GM21529 (cell line): ENCODE measurements at regions not wholly inside any gene's neighbourhood (a gene's known extent, or its start where the extent isn't known, plus 50 kb on each side); places are given as distances from the start of the nearest gene placed in this dataset.
A peak's percentile ranks its signal among the peaks of the same experiment; 100 is the strongest.

ENCODE experiments used
- ATAC-seq: cut with Tn5 transposase; IDR thresholded peaks from one replicate; pipeline ENCODE4 v1.9.1; 2021; ENCODE audit not compliant: unreplicated experiment

DNA sequence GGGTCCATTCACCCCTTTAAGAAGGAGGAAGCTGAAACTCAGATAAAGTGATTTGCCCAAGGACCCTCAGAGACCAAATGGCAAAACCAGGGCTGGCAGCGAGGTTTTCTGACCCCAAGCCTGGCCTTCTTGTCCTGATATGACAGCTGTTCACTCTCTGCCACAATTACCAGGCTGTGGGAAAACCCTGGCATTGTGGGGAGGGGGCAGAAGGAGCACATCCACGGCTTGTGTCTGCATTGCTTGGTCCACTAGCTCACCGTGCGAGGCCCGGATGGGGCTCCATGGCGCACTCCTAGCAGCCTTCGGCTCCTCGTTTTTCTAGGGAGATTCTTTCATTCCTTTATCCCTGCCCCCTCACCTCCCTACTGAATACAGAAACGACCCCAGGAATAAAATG is 143.4 kb upstream of the SIX2 start:
- no peak for ATAC-seq

DNA sequence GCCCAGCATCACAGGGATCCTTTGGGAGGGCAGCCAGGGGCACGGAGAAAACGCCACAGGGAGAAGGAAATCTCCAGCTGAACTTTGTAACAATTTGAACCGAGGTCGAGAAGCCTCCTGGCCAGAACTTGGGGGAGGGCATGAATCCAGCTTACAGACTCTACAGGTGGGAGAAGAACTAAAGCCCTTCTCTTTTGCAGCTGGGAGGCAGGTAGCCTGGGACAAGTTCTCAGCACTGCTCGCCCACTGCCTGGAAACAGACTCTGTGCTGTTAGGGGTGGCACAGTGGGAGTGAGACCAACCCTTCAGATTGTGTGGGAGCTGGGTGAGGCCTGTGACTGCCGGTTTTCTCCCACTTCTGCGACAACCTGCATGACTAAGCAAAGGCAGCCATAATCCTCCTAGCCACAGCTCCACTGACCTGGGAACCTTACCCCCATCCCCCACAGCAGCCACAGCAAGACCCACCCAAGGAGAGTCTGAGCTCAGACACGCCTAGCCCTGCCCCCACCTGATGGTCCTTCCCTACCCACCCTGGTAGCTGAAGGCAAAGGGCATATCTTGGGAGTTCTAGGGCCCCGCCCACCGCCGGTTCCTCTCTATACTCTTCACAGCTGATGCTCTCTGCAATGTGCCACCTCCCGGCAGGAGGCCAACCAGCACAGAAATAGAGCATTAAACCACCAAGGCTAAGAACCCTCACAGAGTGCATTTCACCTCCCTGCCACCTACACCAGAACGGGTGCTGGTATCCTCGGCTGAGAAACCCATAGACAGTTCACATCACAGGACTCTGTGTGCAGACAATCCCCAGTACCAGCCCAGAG is 136.0 kb upstream of the SIX2 start:
- no peak for ATAC-seq

DNA sequence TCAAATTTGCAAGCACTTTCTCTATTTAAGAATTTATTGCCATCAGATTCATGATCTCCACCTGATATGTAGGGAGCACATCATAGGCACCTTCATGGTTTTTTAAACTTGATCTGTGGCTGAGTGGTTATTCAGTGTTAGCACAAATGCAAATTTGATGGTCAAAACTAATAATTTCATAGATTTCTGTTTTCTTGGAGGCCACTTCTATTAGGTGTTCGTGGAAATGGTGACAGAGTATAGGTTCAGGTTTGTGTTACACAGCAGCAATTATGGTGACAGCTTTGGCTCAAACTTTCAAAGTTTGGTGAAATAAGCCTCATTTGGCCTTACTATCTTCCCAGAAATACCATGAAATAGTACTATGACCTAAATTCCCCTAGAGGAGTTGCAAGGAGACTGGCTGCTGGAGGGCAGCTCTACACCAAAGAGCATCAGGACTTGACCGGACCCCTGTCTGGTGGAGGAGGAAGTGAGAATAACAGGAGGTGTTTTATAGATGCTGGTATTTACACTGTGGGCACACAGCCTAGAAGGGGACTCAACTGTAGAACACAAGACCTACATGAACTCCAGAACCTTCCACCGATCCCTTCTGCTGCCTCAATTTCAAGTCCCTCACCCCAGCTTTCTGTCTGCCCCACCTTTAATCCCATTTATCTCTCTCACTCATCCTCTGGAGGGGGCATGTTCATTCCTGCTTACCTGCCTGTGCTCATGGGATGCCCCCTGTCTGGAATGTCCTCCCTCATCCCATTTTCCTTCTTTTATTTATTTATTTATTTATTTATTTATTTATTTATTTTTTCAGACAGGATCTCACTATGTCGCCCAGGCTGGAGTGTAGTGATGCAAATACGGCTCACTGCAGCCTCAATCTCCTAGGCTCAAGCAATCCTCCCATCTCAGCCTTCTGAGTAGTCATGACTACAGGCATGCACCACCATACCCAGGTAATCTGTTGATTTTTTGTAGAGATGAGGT is 132.9 kb upstream of the SIX2 start:
- no peak for ATAC-seq

DNA sequence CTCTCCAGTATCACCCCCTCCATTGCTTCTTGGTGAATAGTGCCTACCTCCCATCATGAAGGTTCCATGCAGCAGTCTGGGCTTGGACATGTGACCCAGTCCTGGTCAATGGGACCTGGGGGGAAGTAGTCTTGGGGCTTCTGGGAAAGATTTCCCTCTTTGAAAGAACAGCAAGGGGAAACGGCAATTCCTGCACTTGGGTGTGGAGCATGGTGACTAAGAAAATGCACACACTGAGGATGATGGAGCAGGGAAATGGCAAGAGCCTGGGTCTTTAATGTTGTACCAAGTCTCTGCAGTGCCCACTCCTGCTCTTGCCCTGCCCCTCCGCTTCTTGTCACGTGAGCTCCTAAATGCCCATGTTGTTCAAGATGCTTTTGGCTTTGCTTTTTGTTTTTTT is 131.4 kb upstream of the SIX2 start:
- no peak for ATAC-seq

DNA sequence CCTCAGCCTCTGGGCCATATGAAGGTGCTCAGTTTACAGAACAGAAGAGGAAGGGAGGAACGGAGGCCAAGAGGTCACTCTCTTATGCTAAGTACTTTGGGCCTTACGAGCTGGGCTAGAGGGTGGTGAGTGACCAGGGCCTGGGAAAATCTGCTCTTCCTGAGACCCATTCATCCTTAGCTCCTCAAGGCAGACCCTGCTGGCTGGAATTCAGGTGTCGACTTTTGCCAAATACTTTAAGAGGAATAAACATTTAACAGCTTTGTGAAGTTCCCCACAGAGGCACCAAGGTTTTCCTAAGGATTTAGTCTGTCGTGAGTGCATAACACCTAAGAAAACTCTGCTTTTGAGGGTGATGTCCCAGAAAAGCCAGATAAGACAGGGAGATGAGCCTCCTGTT is 129.7 kb upstream of the SIX2 start:
- ATAC-seq: no peak

DNA sequence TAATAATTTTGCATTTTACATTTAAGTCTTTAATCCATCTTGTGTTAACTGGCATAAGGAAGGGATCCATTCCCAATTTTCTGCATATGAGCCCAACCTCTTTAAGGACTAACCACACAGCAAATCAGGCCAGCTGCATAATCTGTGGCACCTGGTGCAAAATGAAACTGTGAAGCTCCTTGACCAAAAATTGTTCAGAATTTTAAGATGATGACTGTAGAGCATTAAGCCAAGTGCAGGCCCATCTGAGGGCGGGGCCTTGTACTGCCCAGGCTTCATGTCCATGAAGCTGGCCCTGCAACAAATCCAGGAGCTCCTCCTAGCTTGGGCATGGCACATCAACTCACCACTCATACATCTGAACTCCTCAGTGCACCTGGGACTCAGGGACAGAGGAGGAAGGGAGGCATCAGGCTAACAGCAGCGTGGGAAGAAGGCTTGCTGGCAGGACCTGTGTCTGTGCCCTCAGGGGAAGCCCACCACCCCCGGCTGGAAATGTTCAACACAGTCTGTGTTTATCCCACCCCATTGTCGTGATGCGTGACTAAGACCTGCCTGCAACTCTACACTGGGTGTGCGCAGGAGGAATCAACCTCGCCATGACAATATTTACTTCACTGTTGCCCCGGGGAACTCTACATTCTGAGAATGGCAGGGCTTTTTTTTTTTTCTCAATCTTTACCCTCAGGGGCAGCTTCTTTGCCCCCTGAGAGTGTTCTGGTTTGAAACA is 128.9 kb upstream of the SIX2 start:
- ATAC-seq: no peak

DNA sequence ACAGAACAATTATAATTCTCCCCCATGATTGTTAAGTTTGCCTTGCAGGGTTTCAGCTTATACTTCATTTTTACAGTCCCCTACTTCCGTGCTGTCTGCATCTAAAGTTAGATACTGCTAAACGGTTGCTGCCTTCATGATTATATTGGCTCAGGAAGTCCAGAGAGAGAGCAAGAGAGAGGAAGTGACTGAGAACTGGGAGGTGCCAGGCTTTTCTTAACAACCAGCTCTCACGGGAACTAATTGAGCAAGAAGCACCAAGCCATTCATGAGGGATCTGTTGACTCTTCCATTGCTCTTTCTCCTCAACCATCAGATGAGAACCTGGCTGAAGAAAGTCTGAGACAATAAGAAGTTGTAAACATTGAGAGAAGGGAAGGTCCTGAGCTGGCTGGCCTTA is 125.5 kb upstream of the SIX2 start:
- ATAC-seq: no peak

DNA sequence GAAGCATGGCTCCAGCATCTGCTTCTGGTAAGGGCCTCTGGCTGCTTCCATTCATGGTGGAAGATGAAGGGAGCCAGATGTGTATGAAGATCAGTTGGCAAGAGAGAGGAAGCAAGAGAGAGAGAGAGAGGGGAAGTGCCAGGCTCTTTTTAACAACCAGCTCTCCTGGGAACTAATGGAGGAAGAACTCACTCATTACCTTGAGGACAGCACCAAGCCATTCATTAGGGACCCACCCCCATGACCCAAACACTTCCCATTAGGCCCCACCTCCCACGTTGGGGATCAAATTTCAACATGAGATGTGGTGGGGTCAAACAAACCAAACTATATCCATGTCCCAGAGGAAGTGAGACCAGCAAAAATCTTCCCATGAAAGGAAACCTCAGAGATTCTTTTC is 124.8 kb upstream of the SIX2 start:
- ATAC-seq: no peak

DNA sequence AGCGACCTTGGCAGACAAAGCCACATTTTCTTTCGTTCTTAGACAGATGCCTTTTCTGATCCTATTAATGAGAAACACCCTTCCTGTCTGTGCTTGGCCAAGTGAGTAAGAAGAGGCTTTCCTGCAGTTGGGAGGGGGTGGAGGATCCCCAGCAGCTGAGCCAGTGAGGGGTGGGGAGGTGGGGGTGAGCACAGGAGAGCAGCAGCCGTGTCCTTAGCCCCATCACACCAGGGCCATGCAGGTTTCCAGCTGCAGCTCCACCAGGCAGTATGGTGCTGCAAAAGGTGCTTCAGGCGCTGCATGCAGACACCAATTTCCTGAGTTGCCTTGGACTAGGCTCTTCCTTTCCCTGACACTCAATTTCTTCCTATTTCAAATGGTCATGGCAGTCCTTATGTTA is 123.3 kb upstream of the SIX2 start:
- peak; percentile 74 for ATAC-seq

DNA sequence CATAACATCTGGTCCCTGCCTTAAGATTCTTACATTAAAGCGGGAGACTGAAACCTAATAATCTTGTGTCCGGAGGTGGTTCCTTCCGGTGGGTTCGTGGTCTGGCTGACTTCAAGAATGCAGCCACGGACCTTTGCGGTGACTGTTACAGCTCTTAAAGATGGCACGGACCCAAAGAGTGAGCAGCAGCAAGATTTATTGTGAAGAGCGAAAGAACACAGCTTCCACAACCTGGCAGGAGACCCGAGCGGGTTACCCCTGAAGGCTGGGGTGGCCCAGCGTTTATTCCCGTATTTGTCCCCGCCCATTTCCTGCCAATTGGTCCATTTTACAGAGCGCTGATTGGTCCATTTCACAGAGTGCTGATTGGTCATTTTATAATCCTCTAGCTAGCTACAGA is 122.3 kb upstream of the SIX2 start:
- no peak for ATAC-seq

DNA sequence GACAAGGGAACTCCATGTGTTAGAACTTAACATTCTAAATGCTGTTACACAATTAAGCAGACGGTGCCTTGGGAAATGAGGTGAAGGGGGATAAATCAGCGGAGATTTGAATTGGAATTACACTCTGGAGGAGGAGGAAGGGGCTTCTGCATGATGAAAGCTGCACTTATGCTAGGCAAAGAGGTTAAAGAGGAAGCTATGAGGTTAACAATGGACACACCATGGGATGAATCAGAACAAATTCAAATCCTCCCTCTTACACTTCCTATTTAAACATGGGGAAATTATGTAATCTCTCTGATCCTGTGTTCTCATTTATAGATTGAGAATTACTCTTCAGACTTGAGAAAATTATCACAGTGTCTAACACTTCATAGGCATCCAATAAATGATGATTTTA is 121.5 kb upstream of the SIX2 start:
- no peak for ATAC-seq

DNA sequence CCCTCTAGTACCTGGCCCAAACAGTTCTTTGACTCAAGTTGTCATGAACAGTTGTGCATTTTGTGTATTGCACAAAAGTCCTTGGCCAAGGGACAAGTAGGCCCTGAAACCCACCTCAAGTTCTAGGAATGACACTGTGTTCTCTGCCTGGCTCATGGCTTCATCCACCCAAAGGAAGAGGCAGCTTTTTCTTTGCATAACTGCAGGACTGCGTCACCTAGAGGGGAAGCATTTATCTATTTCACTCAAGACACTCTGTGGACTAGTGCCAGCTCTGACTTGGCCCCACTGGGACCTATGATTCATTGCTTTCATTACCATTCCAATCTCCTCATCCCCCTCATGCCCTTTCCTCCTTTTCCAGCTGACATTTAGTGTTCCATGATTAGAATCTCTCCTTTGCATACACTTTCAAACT is 119.3 kb upstream of the SIX2 start:
- no peak for ATAC-seq

DNA sequence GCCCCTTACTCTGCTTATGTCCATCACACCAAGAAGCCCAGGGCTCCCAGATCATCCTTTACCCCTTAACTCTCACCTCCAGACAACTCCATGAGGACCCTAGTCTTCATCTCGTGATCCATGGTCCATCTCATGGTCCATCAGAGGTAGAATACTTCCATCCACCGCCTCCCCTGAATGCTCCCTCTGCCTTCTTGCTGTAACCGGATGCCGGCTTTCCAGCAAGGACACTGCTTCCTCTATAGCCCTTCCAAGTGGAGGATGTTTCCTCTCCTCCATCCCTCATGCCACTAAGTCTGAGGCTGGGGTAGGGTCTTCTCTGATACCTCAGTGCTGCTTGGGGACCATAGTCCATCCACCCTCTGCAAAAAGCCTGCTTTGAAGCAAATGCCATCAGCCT is 118.6 kb upstream of the SIX2 start:
- no peak for ATAC-seq

DNA sequence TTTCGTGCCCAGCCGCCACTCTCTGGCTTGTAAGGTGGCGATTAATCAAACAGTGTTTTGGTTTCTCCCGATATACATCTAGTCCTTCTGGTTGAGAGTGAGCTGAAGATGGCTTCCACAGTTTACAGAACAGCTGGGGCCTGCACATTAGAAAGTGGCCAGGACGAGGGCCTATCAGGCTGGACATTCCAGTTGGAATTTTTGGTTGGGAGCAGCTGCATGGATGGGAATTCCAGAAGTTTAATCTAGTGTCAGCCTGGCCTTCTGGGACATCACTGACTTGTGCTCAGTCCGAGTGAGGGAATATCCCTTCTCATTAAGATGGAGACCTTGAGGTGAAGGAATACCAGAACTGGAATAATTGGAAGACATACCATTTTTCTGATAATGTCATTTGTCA is 118.1 kb upstream of the SIX2 start:
- no peak for ATAC-seq

DNA sequence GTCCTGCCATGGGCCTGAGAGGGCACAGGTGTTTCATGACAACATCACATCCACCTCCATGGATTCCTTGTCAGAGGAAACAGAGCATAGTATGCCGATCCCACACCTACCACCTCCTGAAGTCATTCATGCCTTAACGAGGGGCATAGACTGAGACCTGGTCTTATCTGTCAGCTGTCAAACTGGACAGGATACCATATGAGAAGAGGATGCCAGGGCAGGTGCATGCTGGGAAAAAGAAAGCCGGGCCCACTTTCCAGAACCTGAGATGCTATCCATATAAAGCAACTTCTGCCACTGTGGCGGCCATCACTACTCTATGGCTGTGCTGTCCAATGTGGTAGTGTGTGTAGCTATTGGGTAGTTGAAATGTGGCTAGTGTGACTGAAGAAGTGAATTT is 116.0 kb upstream of the SIX2 start:
- no peak for ATAC-seq

DNA sequence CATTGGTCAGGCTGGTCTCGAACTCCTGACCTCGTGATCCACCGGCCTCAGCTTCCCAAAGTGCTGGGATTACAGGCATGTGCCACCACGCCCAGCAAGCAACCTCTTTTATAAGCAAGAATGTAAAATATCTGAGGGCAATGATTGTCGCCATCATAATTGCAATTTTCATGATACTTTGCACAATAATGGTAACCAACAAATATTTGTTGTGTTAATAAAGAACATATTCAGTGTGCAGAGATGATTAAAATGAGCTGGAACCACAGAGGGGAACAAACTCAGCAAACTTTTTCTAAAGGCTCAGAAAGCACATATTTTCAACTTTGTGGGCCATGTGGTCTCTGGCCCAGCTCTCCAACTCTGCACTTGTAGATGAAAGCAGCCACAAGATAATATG is 115.2 kb upstream of the SIX2 start:
- no peak for ATAC-seq

DNA sequence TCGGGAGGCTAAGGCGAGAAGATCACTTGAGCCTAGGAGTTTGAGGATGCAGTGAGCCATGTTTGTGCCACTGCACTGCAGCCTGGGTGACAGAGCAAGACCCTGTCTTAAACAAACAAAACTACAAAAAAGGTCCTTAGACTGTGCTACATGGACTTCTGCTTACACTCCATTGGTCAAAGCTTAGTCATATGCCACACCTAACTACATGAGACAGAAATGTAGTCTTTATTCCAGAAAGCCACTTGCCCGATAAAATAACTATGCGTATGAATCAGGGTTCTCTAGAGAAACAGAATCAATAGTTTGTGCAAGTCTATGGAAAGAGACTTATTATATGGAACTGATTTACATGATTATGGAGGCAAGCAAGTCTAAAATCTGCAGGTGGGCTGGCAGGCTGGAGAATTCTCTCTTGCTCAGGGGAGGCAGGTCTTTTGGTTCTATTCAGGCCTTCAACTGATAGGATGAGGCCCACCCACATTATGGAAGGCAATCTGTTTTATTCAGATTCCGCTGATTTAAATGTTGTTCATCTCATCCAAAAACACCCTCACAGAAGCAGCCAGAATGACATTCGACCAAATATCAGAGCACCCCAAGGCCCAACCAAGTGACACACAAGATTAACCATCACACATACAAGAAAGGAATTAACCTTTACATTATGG is 114.4 kb upstream of the SIX2 start:
- no peak for ATAC-seq

DNA sequence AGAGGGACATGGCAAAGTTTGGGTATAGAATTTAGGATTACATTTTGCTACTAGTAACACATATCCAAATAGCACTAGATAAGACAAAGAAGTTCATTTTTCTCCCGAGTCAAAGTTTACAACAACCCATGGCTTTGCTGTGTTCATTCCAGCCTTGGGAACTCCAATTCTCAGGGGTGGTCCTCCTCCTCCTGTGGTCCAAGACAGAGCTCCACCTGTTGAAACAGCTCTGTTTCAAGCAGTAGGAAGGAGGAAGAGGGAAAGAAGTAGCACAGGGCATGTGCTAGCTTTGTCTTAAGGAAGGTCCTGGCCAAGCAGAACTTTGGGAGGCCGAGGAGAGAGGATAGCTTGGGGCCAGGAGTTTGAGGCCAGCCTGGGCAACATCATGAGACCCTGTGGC is 113.8 kb upstream of the SIX2 start:
- no peak for ATAC-seq

DNA sequence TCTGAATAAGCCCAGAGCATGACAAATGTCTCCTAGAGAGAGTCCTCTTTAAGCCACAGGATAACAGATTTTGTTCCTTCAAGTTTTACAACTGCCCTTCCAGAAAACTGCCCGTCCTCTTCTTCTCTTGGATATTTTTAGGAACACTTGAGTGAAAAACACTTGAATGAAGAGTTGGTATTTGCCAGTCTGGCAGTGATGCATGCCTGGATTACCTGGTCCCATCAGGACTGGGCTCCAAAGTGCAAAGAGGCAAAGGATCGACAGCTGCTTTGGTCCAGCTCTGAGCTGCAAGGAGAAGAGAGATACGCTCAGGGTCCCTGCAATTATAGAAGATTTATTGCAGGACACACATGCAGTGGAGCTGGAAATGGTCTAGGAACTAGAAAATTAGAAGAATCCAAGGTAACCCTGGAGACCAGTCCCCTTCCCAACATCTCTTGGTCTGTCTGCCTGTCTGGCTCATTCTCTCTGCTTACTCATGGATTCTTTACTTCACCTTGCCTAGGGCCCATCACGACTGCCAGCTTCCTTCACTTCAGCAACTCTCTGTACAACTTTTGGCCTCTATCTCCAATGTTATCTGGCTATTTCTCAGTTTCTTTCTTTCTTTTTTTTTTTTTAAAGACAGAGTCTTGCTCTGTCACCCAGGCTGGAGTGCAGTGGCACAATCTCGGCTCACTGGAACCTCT is 112.1 kb upstream of the SIX2 start:
- ATAC-seq: no peak

DNA sequence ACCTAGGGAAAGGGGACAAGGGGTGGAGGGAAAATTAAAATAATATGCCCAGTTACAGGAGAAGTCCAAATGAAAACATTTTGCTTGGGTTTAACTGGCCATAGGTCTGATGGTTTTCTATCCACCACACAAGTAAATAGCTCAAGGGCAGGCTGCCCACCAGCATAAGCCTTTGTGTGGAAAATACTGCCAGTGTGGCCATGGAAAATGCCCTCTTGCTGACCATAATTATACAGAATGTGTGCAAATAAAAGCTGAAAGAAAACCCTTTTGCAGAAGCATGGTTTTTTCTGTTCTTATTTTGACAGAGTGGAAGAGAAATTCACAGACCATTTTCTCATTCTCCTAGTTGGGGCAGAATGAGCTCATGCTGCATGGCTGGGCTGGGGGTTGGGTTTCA is 111.3 kb upstream of the SIX2 start:
- ATAC-seq: no peak
